ENCODE measurements at regions not wholly inside any gene's neighbourhood (a gene's known extent, or its start where the extent isn't known, plus 50 kb on each side); places are given as distances from the start of the nearest gene placed in this dataset.

- no peak overlapping the region for H3K27ac ChIP-seq
- no peak for TF ChIP-seq CTCF (conservative IDR thresholded peaks at IDR 0.05)
- no peak for TF ChIP-seq ZFX (IDR thresholded peaks at IDR 0.05)
Observed at GRCh38 chr3:34919025-34919424, 720.3 kb upstream of the ARPP21 start.

GRCh38 chr3:34920806-34921205 lies 718.5 kb upstream of the ARPP21 start:
- no peak overlapping the region for H3K27ac ChIP-seq
- TF ChIP-seq CTCF (conservative IDR thresholded peaks at IDR 0.05) (no peak), ZFX (IDR thresholded peaks at IDR 0.05) (no peak)

- no peak overlapping the region for H3K27ac ChIP-seq
- TF ChIP-seq ZFX (IDR thresholded peaks at IDR 0.05) (no peak), CTCF (conservative IDR thresholded peaks at IDR 0.05) (no peak)
Observed at GRCh38 chr3:34924961-34925360, 714.4 kb upstream of the ARPP21 start.

GRCh38 chr3:34925851-34926250 lies 713.5 kb upstream of the ARPP21 start:
- no peak for TF ChIP-seq ZFX (IDR thresholded peaks at IDR 0.05)
- no peak for TF ChIP-seq CTCF (conservative IDR thresholded peaks at IDR 0.05)
- no peak overlapping the region for H3K27ac ChIP-seq

GRCh38 chr3:34929036-34929435 lies 710.3 kb upstream of the ARPP21 start:
- H3K27ac ChIP-seq = no peak overlapping the region
- TF ChIP-seq CTCF (conservative IDR thresholded peaks at IDR 0.05) (no peak), ZFX (IDR thresholded peaks at IDR 0.05) (no peak)

- no peak overlapping the region for H3K27ac ChIP-seq
- TF ChIP-seq CTCF (conservative IDR thresholded peaks at IDR 0.05) (no peak), ZFX (IDR thresholded peaks at IDR 0.05) (no peak)
Observed at GRCh38 chr3:34934660-34935059, 704.7 kb upstream of the ARPP21 start.

- no peak for TF ChIP-seq CTCF (conservative IDR thresholded peaks at IDR 0.05)
- no peak for TF ChIP-seq ZFX (IDR thresholded peaks at IDR 0.05)
Observed at GRCh38 chr3:34938784-34939183, 700.5 kb upstream of the ARPP21 start.

More at GRCh38 chr3:34938784-34939183, 700.5 kb upstream of the ARPP21 start:
- H3K27ac ChIP-seq = no peak overlapping the region
